ENCODE measurements at regions not wholly inside any gene's neighbourhood (a gene's known extent, or its start where the extent isn't known, plus 50 kb on each side); places are given as distances from the start of the nearest gene placed in this dataset.

GRCh38 chr22:26806445-26807175 lies 149.2 kb downstream of the MIAT start:
- no peak for DNase-seq (ENCODE audit: low read depth in 1 of 2, low spot score in 1 of 2)
- peaks cover 13% of the 10 kb centered on the region for H3K4me1 ChIP-seq (ENCODE audit: low read depth)
- H3K36me3 ChIP-seq, result no peaks in the 10 kb centered on the region
- H3K27ac ChIP-seq, result no peak overlapping the region
- no peak overlapping the region for H3K4me3 ChIP-seq
- H3K9me3 ChIP-seq (ENCODE audit: low read depth), result no peaks in the 10 kb centered on the region
- TF ChIP-seq CTCF (IDR thresholded peaks at IDR 0.05; ENCODE audit: low read depth, low read length), result no peak
- H3K27me3 ChIP-seq, result no peaks in the 10 kb centered on the region

GRCh38 chr22:26811647-26811992 lies 154.2 kb downstream of the MIAT start:
- Histone ChIP-seq H3K27ac (no peak overlapping the region), H3K4me1 (ENCODE audit: low read depth) (peaks cover 13% of the 10 kb centered on the region), H3K27me3 (no peaks in the 10 kb centered on the region), H3K4me3 (no peak overlapping the region), H3K9me3 (ENCODE audit: low read depth) (no peaks in the 10 kb centered on the region), H3K36me3 (no peaks in the 10 kb centered on the region)
- DNase-seq (ENCODE audit: low read depth in 1 of 2, low spot score in 1 of 2), result no peak
- no peak for TF ChIP-seq CTCF (IDR thresholded peaks at IDR 0.05; ENCODE audit: low read depth, low read length)

GRCh38 chr22:26812731-26813130 lies 155.3 kb downstream of the MIAT start:
- Histone ChIP-seq H3K9me3 (ENCODE audit: low read depth) (no peaks in the 10 kb centered on the region), H3K27ac (no peak overlapping the region), H3K4me3 (no peak overlapping the region), H3K36me3 (no peaks in the 10 kb centered on the region), H3K27me3 (no peaks in the 10 kb centered on the region), H3K4me1 (ENCODE audit: low read depth) (peaks cover 13% of the 10 kb centered on the region)
- no peak for TF ChIP-seq CTCF (IDR thresholded peaks at IDR 0.05; ENCODE audit: low read depth, low read length)
- DNase-seq (ENCODE audit: low read depth in 1 of 2, low spot score in 1 of 2), result no peak

- H3K36me3 ChIP-seq, result no peaks in the 10 kb centered on the region
- no peaks in the 10 kb centered on the region for H3K9me3 ChIP-seq (ENCODE audit: low read depth)
- no peak overlapping the region for H3K4me3 ChIP-seq
- no peaks in the 10 kb centered on the region for H3K27me3 ChIP-seq
- no peak for TF ChIP-seq CTCF (IDR thresholded peaks at IDR 0.05; ENCODE audit: low read depth, low read length)
- DNase-seq (ENCODE audit: low read depth in 1 of 2, low spot score in 1 of 2), result no peak
- H3K27ac ChIP-seq, result no peak overlapping the region
- no peaks in the 10 kb centered on the region for H3K4me1 ChIP-seq (ENCODE audit: low read depth)
Measured at GRCh38 chr22:26816726-26817125, 159.3 kb downstream of the MIAT start.

GRCh38 chr22:26817926-26818325 lies 160.5 kb downstream of the MIAT start:
- Histone ChIP-seq H3K4me3 (no peak overlapping the region), H3K27me3 (no peaks in the 10 kb centered on the region), H3K9me3 (ENCODE audit: low read depth) (no peaks in the 10 kb centered on the region), H3K27ac (no peak overlapping the region), H3K36me3 (no peaks in the 10 kb centered on the region), H3K4me1 (ENCODE audit: low read depth) (no peaks in the 10 kb centered on the region)
- DNase-seq (ENCODE audit: low read depth in 1 of 2, low spot score in 1 of 2), result no peak
- no peak for TF ChIP-seq CTCF (IDR thresholded peaks at IDR 0.05; ENCODE audit: low read depth, low read length)

Measured in cardiac muscle cell (in vitro differentiated cells and primary cell).